Type B pancreatic cell (in vitro differentiated cells): ENCODE measurements at regions not wholly inside any gene's neighbourhood (a gene's known extent, or its start where the extent isn't known, plus 50 kb on each side); places are given as distances from the start of the nearest gene placed in this dataset.

Experiments
- DNase-seq: peaks from one replicate; pipeline ENCODE4 v3.0.0; 2021; ENCODE audit warnings: mixed read lengths; ENCODE audit not compliant: unreplicated experiment; ENCODE audit errors: extremely low spot score
- H3K27ac Mint-ChIP-seq: 2 replicates; pipeline ENCODE4 v1.8.0; 2021; ENCODE audit warnings: mild to moderate bottlenecking, mixed read lengths
- H3K27me3 Mint-ChIP-seq: 2 replicates; pipeline ENCODE4 v1.8.0; 2021; ENCODE audit warnings: mixed read lengths
- H3K36me3 Mint-ChIP-seq: 2 replicates; pipeline ENCODE4 v1.8.0; 2021; ENCODE audit warnings: mixed read lengths
- H3K4me1 Mint-ChIP-seq: one replicate; pipeline ENCODE4 v1.8.0; 2021; ENCODE audit warnings: mixed read lengths; ENCODE audit not compliant: unreplicated experiment
- H3K4me3 Mint-ChIP-seq: 2 replicates; pipeline ENCODE4 v1.8.0; 2021; ENCODE audit warnings: mild to moderate bottlenecking, mixed read lengths
- H3K9me3 Mint-ChIP-seq: 2 replicates; pipeline ENCODE4 v1.8.0; 2021; ENCODE audit warnings: mixed read lengths
- TF ChIP-seq, protein P1 (sequence below): fragments of 200-600 bp; sonication (generic); conservative IDR thresholded peaks from 2 replicates; pipeline ENCODE4 v1.5.0; 2021; ENCODE audit warnings: antibody characterized with exemption, mild to moderate bottlenecking

DNA sequence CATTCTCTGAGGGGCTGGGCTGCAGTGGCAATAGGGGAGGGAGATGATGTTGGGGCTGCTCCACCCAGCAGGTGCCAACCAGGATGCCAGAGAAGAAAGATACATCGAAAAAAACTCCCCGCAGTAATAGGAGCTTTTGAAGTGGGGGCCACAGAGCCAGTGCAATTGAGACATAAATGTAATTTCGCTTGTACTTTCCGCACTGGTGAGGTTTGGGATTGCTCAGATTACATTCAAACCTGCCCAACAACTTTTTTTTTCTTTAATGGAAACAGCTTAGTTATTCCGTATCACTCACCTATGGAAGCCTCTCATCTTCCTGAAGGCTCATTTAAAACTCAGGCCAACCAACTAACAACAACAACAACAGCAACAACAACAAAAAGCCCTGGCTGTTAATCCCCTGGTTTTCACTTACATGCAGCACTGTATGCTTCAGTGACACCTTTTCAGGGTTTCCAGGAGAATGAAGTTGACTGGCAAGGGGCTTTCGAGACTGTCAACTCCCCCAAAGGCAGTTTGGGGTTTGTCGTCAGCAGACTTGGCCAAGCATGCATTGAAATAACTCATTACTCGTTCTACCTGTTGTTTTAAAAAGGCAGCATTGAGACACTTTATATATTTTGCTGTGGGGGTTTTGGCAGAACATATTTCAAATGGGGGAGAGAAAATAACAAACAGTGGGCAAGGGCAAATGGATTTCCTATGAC, 163.8 kb downstream of the EBLN2 start:
- Mint-ChIP-seq H3K27me3 (no peaks in the 10 kb centered on the region), H3K4me1 (peaks cover 24% of the 10 kb centered on the region), H3K9me3 (no peaks in the 10 kb centered on the region), H3K27ac (peak overlapping the region; percentile 6), H3K36me3 (no peaks in the 10 kb centered on the region), H3K4me3 (peak overlapping the region; percentile 60)
- TF ChIP-seq, protein P1, sequence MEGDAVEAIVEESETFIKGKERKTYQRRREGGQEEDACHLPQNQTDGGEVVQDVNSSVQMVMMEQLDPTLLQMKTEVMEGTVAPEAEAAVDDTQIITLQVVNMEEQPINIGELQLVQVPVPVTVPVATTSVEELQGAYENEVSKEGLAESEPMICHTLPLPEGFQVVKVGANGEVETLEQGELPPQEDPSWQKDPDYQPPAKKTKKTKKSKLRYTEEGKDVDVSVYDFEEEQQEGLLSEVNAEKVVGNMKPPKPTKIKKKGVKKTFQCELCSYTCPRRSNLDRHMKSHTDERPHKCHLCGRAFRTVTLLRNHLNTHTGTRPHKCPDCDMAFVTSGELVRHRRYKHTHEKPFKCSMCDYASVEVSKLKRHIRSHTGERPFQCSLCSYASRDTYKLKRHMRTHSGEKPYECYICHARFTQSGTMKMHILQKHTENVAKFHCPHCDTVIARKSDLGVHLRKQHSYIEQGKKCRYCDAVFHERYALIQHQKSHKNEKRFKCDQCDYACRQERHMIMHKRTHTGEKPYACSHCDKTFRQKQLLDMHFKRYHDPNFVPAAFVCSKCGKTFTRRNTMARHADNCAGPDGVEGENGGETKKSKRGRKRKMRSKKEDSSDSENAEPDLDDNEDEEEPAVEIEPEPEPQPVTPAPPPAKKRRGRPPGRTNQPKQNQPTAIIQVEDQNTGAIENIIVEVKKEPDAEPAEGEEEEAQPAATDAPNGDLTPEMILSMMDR = no peak
- DNase-seq = no peak

DNA sequence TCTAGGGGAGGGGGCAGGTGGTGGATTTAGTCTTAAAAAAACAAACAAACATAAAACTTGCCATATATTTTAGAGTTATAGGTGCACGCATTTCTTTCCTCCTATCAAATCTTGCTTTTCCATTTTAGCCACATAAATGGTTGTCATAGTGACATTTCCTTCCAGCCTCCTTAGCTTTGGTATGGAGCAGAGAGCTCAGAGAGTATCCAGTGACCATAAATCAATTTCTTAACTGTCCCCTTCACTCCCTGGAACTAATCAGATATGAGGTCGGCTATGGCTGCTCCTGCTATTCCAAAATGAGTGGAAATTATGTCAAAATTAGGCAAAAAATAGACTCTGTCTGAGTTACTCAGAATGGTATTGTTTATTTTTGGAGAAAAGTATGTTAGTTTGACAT, 164.5 kb downstream of the EBLN2 start:
- Mint-ChIP-seq H3K9me3 (no peaks in the 10 kb centered on the region), H3K4me3 (peak overlapping the region; percentile 60), H3K27ac (peak overlapping the region; percentile 6), H3K36me3 (no peaks in the 10 kb centered on the region), H3K4me1 (peaks cover 24% of the 10 kb centered on the region), H3K27me3 (no peaks in the 10 kb centered on the region)
- DNase-seq = no peak
- TF ChIP-seq, protein P1 = no peak

DNA sequence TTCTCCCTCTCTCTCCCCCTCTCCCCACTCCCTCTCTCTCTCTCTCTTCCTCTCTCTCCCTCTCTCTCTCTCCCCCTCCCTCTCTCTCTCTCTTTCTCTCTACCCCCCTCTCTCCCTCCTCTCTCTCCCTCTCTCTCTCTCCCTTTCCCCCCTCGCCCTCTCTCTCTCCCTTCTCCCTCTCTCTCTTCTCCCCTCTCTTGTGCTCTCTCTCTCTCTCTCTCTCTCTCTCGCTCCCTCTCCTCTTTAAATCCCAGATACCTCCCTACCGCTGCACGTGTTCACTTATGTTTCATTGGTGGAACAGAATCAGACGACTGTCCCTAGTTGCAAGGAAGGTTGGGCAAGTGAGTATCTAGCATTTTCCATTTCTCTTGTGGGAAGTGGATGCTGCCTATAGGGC, 166.5 kb downstream of the EBLN2 start:
- H3K4me1 Mint-ChIP-seq = peaks cover 24% of the 10 kb centered on the region
- H3K36me3 Mint-ChIP-seq = no peaks in the 10 kb centered on the region

DNA sequence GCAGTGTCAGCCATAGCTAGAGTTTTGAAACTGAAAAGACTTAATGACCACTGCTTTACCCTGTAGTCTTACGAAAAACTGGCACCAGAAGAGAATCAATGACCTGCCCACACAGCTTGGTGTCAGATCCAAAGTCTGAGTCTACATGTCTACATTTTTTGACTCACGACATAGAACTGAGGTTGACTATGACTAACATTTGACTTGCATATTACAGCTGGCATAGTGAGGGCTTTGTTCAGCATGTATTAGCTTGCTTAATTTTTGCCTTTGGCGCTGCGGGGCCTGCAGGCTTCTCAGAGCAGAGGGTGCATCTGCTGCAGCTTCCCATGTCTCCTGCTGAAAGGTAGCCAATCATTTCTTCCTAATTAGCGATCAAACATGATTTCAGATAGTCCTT, 167.0 kb downstream of the EBLN2 start:
- TF ChIP-seq, protein P1 = no peak
- Mint-ChIP-seq H3K4me3 (no peak overlapping the region), H3K27ac (no peak overlapping the region), H3K4me1 (peaks cover 24% of the 10 kb centered on the region), H3K36me3 (no peaks in the 10 kb centered on the region), H3K27me3 (no peaks in the 10 kb centered on the region), H3K9me3 (no peaks in the 10 kb centered on the region)
- DNase-seq = no peak

More for the DNA sequence above, 166.5 kb downstream of the EBLN2 start:
- no peak overlapping the region for H3K4me3 Mint-ChIP-seq
- TF ChIP-seq, protein P1 = no peak
- no peak overlapping the region for H3K27ac Mint-ChIP-seq
- no peak for DNase-seq
- no peaks in the 10 kb centered on the region for H3K9me3 Mint-ChIP-seq
- H3K27me3 Mint-ChIP-seq = no peaks in the 10 kb centered on the region

DNA sequence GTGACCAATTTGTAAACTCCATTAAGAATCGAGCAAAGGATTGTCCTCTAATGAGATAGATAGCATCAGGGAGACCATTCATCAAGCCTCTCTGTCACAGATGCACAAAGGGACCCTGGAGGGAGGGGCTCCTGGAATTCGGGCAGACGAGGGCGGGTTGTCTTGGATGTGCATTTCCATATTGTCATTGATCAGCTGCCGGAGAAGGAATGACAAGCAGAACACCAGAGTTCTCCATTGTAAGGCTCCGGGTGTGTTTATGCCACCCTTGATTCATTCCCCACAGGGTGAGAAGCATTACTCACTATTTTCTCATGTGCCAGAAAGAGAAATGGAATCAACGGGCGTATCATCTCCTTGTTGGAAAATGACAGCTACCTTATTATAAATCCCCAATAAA, 167.5 kb downstream of the EBLN2 start:
- no peak overlapping the region for H3K27ac Mint-ChIP-seq
- TF ChIP-seq, protein P1 = no peak
- H3K4me1 Mint-ChIP-seq = peaks cover 24% of the 10 kb centered on the region
- H3K9me3 Mint-ChIP-seq = no peaks in the 10 kb centered on the region
- H3K36me3 Mint-ChIP-seq = no peaks in the 10 kb centered on the region
- no peak for DNase-seq
- no peaks in the 10 kb centered on the region for H3K27me3 Mint-ChIP-seq
- no peak overlapping the region for H3K4me3 Mint-ChIP-seq
